H1 (cell line): ENCODE measurements at regions not wholly inside any gene's neighbourhood (a gene's known extent, or its start where the extent isn't known, plus 50 kb on each side); places are given as distances from the start of the nearest gene placed in this dataset.

Source experiments
- BACH1 ChIP-seq: IDR thresholded peaks from 2 replicates; pipeline ENCODE4 v1.6.1; 2012; ENCODE audit warnings: low read length, improper control_type of control experiment
- BRCA1 ChIP-seq: IDR thresholded peaks from 2 replicates; pipeline ENCODE4 v1.6.1; 2012; ENCODE audit warnings: low read depth, low read length, improper control_type of control experiment
- CBX5 ChIP-seq: fragments of 300-800, 300-1000 bp; sonication (generic); IDR thresholded peaks from 2 replicates; pipeline ENCODE4 v1.7.1; 2016; ENCODE audit warnings: antibody characterized with exemption, low read length, low read depth
- CEBPB ChIP-seq: IDR thresholded peaks from 2 replicates; pipeline ENCODE4 v1.6.1; 2012; ENCODE audit warnings: low read depth, low read length
- EP300 ChIP-seq, 2 experiments: IDR thresholded peaks; 1 replicate in 1 of 2; 2 replicates in 1 of 2; pipeline ENCODE4 v1.6.1; 2011 to 2012; ENCODE audit warnings: low read depth in 2 of 2, low read length in 2 of 2, mild to moderate bottlenecking in 2 of 2, borderline replicate concordance in 1 of 2, inconsistent platforms in 1 of 2, moderate library complexity in 1 of 2
- POLR2AphosphoS5 ChIP-seq: IDR thresholded peaks from 2 replicates; pipeline ENCODE4 v1.6.1; 2011; ENCODE audit warnings: low read depth, low read length
- SIN3A ChIP-seq, 2 experiments: IDR thresholded peaks in 1 of 2; conservative IDR thresholded peaks in 1 of 2; 2 replicates each; pipeline ENCODE4 v1.6.1; 2011 to 2012; ENCODE audit warnings: low read length in 2 of 2, improper control_type of control experiment in 1 of 2, low read depth in 1 of 2, mild to moderate bottlenecking in 1 of 2
- SP1 ChIP-seq: IDR thresholded peaks from 2 replicates; pipeline ENCODE4 v1.6.1; 2011; ENCODE audit warnings: low read depth, low read length
- TAF7 ChIP-seq: optimal IDR thresholded peaks from 2 replicates; pipeline ENCODE3; 2011; ENCODE audit warnings: low read depth, mild to moderate bottlenecking, inconsistent platforms, low read length, moderate library complexity, borderline replicate concordance
- TBP ChIP-seq: IDR thresholded peaks from 2 replicates; pipeline ENCODE4 v1.6.1; 2011; ENCODE audit warnings: low read depth, low read length, improper control_type of control experiment
- TF ChIP-seq, protein P1 (sequence below): IDR thresholded peaks from 2 replicates; pipeline ENCODE4 v1.6.1; 2011; ENCODE audit warnings: low read length, improper control_type of control experiment

DNA sequence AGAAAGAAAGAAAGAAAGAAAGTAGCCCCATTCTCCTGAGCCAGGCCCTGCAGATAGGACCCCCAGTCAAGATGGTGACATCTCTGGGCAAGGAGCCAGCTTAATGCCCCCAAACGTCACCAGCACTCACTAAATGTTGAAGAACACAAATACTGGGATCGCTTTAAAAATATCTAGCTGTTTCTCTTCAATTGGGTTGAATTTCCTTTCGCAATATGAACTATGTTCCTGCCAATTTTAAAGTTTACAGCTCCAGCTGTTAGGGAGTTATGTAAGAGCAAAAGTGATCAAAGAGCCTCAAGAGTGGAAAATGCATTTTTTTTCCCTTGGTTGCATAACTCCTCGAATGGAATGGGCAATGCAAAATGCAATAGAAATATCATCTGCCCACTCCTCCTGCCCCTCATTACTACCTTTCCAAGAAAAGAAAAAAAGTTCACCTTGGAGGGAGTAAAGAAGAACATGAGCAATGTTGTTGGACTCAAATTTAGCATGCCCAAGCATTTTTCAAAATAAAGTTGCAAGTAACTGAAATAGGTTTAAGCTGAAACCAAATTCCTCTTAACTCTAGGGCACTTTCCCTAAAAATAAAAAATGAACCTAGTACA is 244.2 kb upstream of the PIK3R1 start (continued):
- TF ChIP-seq, protein P1, sequence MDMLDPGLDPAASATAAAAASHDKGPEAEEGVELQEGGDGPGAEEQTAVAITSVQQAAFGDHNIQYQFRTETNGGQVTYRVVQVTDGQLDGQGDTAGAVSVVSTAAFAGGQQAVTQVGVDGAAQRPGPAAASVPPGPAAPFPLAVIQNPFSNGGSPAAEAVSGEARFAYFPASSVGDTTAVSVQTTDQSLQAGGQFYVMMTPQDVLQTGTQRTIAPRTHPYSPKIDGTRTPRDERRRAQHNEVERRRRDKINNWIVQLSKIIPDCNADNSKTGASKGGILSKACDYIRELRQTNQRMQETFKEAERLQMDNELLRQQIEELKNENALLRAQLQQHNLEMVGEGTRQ = no peak
- TF ChIP-seq BACH1 (no peak), BRCA1 (no peak), POLR2AphosphoS5 (no peak), SIN3A (conservative IDR thresholded peaks at IDR 0.05 in 1 of 2, IDR thresholded peaks at IDR 0.05 in 1 of 2; ENCODE audit: low read depth in 1 of 2, low read length in 2 of 2) (no peak), CEBPB (no peak), EP300 (IDR thresholded peaks at IDR 0.05; ENCODE audit: borderline replicate concordance in 1 of 2, low read depth in 2 of 2, low read length in 2 of 2) (no peak), TBP (no peak), SP1 (no peak), CBX5 (no peak), TAF7 (no peak)
